Gastrocnemius medialis (tissue), 4 donors: ENCODE measurements at regions not wholly inside any gene's neighbourhood (a gene's known extent, or its start where the extent isn't known, plus 50 kb on each side); places are given as distances from the start of the nearest gene placed in this dataset.

Experiments used
- POLR2A ChIP-seq, 2 donors: fragments of 450-650 bp; IDR thresholded peaks; one replicate each; pipeline ENCODE4 v1.6.1; 2017; ENCODE audit warnings: antibody characterized with exemption in 2 of 2, mild to moderate bottlenecking in 2 of 2, moderate library complexity in 2 of 2
- TF ChIP-seq, protein P1 (sequence below), 5 experiments: fragments of 450-650 bp in 3 of 5; fragments of 200-600 bp in 2 of 5; sonication (generic) in 2 of 5; IDR thresholded peaks in 4 of 5; conservative IDR thresholded peaks in 1 of 5; 1 replicate in 4 of 5; 2 replicates in 1 of 5; pipeline ENCODE4 v1.5.1; 2016 to 2019; ENCODE audit warnings: antibody characterized with exemption in 5 of 5, mild to moderate bottlenecking in 3 of 5, moderate library complexity in 3 of 5

DNA sequence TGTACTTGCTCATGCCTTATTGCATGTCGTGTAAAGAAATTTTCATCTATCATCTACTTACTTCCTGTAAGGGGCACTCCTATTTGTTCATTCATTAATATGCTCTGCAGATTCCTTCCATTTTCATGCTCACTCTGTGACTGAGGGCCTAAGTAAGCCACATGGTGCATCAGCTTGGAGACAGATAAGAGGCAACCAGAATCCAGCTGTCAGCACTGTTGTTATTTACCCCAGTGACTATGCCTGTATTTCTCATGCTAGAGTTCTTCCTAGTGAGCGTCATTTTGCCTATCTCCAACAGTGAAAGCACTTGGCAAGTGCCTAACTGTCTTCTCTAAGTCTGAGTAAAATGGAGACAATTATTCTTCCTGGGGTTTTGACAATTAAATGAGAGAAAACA is 124.8 kb upstream of the ABI3BP start:
- no peak for TF ChIP-seq POLR2A (IDR thresholded peaks at IDR 0.05)
- TF ChIP-seq, protein P1, sequence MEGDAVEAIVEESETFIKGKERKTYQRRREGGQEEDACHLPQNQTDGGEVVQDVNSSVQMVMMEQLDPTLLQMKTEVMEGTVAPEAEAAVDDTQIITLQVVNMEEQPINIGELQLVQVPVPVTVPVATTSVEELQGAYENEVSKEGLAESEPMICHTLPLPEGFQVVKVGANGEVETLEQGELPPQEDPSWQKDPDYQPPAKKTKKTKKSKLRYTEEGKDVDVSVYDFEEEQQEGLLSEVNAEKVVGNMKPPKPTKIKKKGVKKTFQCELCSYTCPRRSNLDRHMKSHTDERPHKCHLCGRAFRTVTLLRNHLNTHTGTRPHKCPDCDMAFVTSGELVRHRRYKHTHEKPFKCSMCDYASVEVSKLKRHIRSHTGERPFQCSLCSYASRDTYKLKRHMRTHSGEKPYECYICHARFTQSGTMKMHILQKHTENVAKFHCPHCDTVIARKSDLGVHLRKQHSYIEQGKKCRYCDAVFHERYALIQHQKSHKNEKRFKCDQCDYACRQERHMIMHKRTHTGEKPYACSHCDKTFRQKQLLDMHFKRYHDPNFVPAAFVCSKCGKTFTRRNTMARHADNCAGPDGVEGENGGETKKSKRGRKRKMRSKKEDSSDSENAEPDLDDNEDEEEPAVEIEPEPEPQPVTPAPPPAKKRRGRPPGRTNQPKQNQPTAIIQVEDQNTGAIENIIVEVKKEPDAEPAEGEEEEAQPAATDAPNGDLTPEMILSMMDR (IDR thresholded peaks at IDR 0.05 in 4 of 5, conservative IDR thresholded peaks at IDR 0.05 in 1 of 5): no peak
